ENCODE measurements at regions not wholly inside any gene's neighbourhood (a gene's known extent, or its start where the extent isn't known, plus 50 kb on each side); places are given as distances from the start of the nearest gene placed in this dataset.

DNA sequence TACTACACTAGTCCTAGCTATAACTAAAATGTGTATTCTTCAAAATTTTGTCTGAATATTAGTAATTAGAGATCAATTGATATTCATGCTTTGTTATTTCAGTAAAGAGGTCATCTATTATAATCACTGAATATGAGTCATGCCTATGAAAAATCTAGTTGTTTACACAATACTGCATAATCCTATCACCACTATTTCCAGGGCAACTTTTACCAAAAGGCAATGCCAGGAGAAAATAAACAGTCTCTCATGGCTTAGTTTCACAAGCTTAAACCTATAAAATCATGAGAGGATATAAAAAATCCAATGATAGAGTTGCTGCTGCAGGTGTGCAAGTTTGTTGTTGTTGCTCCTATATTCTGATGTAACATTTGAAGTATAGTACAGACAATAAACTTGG, 149.9 kb upstream of the COL1A2 start:
- H3K4me3 ChIP-seq (ENCODE audit: low read length), result no peak overlapping the region
- peak; percentile 11 for DNase-seq (ENCODE audit: low read depth)

DNA sequence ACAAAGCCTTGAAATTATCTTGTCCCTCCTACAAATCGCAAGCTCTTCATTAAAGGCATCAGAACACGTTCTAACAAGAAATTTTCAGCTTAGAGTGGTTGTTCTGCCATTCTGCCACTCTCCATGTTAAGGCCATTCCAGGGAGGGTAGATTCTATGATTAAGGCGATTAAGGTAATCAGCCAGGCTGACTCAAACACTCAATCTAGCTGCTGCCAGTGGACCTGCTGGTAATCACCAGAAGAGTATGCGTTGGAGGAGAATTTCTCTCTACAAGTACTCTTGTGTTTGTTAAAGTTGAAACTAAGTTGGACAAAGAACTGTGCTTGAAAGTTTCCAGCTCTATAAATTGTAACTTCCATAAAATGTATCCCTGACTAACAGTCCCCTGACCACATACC, 149.2 kb upstream of the COL1A2 start:
- TF ChIP-seq, protein P1, sequence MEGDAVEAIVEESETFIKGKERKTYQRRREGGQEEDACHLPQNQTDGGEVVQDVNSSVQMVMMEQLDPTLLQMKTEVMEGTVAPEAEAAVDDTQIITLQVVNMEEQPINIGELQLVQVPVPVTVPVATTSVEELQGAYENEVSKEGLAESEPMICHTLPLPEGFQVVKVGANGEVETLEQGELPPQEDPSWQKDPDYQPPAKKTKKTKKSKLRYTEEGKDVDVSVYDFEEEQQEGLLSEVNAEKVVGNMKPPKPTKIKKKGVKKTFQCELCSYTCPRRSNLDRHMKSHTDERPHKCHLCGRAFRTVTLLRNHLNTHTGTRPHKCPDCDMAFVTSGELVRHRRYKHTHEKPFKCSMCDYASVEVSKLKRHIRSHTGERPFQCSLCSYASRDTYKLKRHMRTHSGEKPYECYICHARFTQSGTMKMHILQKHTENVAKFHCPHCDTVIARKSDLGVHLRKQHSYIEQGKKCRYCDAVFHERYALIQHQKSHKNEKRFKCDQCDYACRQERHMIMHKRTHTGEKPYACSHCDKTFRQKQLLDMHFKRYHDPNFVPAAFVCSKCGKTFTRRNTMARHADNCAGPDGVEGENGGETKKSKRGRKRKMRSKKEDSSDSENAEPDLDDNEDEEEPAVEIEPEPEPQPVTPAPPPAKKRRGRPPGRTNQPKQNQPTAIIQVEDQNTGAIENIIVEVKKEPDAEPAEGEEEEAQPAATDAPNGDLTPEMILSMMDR (IDR thresholded peaks at IDR 0.05; ENCODE audit: insufficient read depth, low read depth, low read length, missing control alignments), result no peak
- no peak overlapping the region for H3K4me3 ChIP-seq (ENCODE audit: low read length)
- DNase-seq (ENCODE audit: low read depth), result peak; percentile 40

More for the DNA sequence above, 149.9 kb upstream of the COL1A2 start:
- TF ChIP-seq, protein P1 (IDR thresholded peaks at IDR 0.05; ENCODE audit: insufficient read depth, low read depth, low read length, missing control alignments), result no peak

DNA sequence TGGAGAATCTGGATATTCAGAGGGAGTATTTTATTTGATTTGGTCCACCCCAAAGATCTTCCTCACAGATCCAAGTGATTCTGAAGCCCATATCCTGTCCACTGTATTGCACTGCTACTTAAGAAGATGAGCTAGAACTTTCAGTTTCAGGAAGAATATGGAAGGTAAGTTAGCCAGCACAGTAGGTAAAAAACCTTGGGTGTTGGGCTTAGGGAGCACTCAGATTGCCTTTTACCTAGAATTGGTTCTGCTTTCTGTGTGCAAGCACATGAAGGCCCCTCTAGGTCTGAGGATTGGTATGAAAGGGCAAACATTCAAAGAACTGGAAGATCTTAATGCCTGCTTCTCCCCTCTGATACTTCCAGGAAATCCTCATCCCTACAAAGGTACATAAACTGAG, 146.7 kb upstream of the COL1A2 start:
- TF ChIP-seq, protein P1 (IDR thresholded peaks at IDR 0.05; ENCODE audit: insufficient read depth, low read depth, low read length, missing control alignments), result no peak
- no peak for DNase-seq (ENCODE audit: low read depth)
- no peak overlapping the region for H3K4me3 ChIP-seq (ENCODE audit: low read length)

DNA sequence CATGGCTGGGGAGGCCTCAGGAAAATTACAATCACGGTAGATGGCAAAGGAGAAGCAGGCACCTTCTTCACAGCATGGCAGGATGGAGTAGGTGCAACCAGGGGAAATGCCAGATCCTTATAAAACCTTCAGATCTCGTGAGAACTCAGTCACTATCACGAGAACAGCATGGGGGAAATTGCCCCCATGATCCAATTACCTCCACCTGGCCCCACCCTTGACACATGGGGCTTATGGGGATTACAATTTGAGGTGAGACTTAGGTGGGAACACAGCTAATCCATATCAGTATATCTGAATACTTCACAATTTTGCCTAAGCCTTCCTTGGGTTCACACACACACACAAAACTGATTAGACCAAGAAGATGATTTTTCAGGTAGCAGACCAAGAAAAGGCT, 145.1 kb upstream of the COL1A2 start:
- no peak overlapping the region for H3K4me3 ChIP-seq (ENCODE audit: low read length)
- DNase-seq (ENCODE audit: low read depth), result no peak
- TF ChIP-seq, protein P1 (IDR thresholded peaks at IDR 0.05; ENCODE audit: insufficient read depth, low read depth, low read length, missing control alignments), result no peak

DNA sequence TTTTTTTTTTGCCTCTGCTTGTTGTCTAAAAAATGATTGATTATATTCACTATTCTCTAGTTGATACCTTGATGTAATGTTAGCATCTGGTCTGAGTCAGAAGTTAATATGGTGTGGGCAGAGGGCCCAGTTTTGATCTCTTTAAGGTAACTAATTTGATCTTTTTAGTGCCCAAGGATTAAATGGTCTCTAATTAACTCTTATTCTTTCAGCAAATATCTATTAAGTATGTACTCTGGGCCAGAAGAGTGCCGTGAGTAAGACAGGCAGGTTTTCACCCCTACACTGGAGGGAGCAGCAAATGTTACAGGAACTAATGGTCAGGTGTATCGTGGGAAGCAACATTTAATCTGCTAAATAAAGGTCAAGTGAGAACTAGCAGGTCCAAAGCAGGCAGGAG, 144.6 kb upstream of the COL1A2 start:
- TF ChIP-seq, protein P1 (IDR thresholded peaks at IDR 0.05; ENCODE audit: insufficient read depth, low read depth, low read length, missing control alignments), result no peak
- H3K4me3 ChIP-seq (ENCODE audit: low read length), result no peak overlapping the region
- DNase-seq (ENCODE audit: low read depth), result no peak

DNA sequence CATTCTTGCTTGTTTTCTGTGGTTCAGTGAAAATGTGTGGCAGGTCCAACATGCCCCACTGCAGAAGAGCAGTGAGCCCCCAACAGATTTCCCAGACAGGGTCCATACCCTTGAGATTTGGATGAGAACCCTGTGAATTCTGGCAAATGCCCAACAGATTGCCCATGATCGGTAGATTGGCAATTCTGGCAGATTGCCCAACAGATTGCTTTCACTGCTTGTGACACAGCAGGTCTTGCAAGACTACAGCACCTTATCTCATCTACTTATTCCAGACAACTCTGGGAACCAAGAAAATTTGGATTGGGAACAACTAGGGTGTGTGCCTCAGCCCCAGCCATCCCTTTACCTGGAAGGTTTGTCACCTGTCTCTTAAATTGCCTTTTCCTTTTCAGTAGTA, 143.7 kb upstream of the COL1A2 start:
- TF ChIP-seq, protein P1 (IDR thresholded peaks at IDR 0.05; ENCODE audit: insufficient read depth, low read depth, low read length, missing control alignments), result no peak
- no peak for DNase-seq (ENCODE audit: low read depth)
- H3K4me3 ChIP-seq (ENCODE audit: low read length), result no peak overlapping the region

DNA sequence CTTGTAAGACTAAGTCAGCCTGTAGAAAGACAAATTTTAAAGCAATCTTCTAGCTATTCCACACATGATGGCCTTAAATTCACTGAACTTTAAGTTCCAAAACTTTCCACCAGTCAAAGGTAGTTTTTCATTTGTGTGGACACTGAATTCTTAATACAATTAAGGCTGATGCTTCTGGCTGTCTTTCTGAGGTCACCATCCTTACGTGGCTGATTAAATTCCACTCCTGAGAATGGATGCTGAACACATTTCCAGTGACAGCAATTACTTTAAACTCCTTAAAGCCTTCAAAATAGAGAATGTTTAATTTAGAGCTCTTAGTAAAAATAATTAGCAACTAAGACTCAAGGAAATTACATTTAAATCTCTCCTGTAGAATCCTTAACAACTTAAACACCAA, 142.6 kb upstream of the COL1A2 start:
- H3K4me3 ChIP-seq (ENCODE audit: low read length), result no peak overlapping the region
- TF ChIP-seq, protein P1 (IDR thresholded peaks at IDR 0.05; ENCODE audit: insufficient read depth, low read depth, low read length, missing control alignments), result no peak
- no peak for DNase-seq (ENCODE audit: low read depth)
